Activated CD4-positive, alpha-beta T cell treated with anti-CD3 and anti-CD28 coated beads, Interleukin-2, amount 10 ng/mL, durations not matched to agents 7 days and 5 days (primary cell): ENCODE measurements at regions not wholly inside any gene's neighbourhood (a gene's known extent, or its start where the extent isn't known, plus 50 kb on each side); places are given as distances from the start of the nearest gene placed in this dataset.

Source experiments
- CTCF ChIA-PET: fragments of 350-600 bp; sonication (Branson Sonifier 250); formaldehyde crosslinking; loops from one replicate; lab custom pipeline; 2021; ENCODE audit warnings: antibody characterized with exemption; lab: Charles Lee
- POLR2A ChIA-PET: fragments of 350-600 bp; sonication (Branson Sonifier 250); formaldehyde crosslinking; loops from one replicate; lab custom pipeline; 2021; ENCODE audit warnings: antibody characterized with exemption; lab: Charles Lee
- DNase-seq: peaks from one replicate; pipeline ENCODE4 v3.0.0-alpha.2; 2020
- H3K27ac Mint-ChIP-seq: one replicate; pipeline ENCODE4 v1.8.0; 2021; ENCODE audit warnings: mild to moderate bottlenecking, moderate library complexity, mixed read lengths
- H3K27me3 Mint-ChIP-seq: one replicate; pipeline ENCODE4 v1.8.0; 2021; ENCODE audit warnings: mixed read lengths
- H3K36me3 Mint-ChIP-seq: one replicate; pipeline ENCODE4 v1.8.0; 2021; ENCODE audit warnings: low read depth, mixed read lengths
- H3K4me1 Mint-ChIP-seq: one replicate; pipeline ENCODE4 v1.8.0; 2021; ENCODE audit warnings: mixed read lengths
- H3K4me3 Mint-ChIP-seq: one replicate; pipeline ENCODE4 v1.8.0; 2021; ENCODE audit warnings: mild to moderate bottlenecking, moderate library complexity, mixed read lengths
- H3K9me3 Mint-ChIP-seq: one replicate; pipeline ENCODE4 v1.8.0; 2021; ENCODE audit warnings: mixed read lengths

DNA sequence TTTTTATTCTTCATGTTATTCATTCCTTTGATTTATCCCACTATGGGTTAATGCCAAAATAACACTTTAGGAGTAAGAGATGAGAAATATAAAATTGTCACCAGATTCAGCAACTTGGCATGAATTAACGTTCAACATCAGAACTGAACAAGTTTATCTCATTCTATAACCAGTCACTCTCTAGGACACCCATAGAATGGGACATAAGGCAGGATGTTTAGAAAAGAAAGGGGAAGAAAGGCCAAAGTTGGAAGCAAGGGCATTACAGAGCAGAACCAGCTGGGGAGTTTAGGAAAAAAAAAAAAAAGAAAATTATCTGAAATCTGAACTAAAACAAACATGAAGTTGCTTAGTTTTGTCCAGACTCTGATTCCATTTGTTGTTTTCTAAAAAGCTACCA lies 211.0 kb downstream of the PMAIP1 start:
- no peak overlapping the region for H3K27ac Mint-ChIP-seq
- H3K36me3 Mint-ChIP-seq: no peaks in the 10 kb centered on the region
- H3K27me3 Mint-ChIP-seq: no peaks in the 10 kb centered on the region
- POLR2A ChIA-PET: no interaction called here
- no peak for DNase-seq
- H3K4me3 Mint-ChIP-seq: no peak overlapping the region
- no peaks in the 10 kb centered on the region for H3K9me3 Mint-ChIP-seq
- H3K4me1 Mint-ChIP-seq: no peaks in the 10 kb centered on the region
- CTCF ChIA-PET: no interaction called here

DNA sequence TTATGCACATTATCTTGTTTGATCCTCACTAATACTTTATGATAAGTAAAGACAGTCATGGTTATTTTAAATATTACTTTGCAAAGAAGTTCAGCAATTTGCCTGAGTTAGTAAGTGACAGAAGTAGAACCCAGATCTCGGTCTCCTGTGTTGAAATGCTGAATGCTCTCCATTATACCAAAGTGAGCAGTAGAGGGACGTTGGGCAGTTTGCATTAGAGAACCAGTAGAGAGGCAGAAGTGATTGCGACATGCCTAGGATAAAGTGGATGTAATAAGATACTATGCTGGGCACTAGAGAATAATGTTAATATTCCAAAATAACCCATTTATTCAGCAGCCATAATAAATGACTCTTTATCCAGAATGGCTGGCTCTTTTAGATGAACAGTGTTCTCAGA lies 201.0 kb downstream of the PMAIP1 start:
- Mint-ChIP-seq H3K27me3 (no peaks in the 10 kb centered on the region), H3K4me3 (no peak overlapping the region), H3K27ac (no peak overlapping the region), H3K4me1 (no peaks in the 10 kb centered on the region), H3K9me3 (no peaks in the 10 kb centered on the region), H3K36me3 (no peaks in the 10 kb centered on the region)
- CTCF ChIA-PET: no interaction called here
- POLR2A ChIA-PET: no interaction called here
- no peak for DNase-seq

DNA sequence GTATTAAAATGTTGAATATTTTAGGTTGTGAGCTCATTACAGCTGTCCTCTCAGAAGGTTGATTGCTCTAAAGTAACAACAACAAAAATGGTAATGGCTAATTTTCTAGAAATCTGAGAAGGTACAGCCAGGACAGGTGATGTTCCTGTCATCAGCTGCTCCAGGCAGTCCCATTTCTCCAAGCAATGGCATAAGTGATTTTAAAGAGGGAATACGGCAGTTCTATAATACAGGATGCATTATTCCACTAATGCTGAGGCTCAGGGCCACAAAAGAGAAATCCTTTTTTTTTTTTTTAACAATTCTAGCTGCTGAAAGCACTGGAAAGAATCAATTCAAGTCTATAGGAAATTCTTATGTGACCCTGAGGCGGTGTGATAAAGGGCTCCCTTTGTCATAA lies 199.9 kb downstream of the PMAIP1 start:
- DNase-seq: no peak
- ChIA-PET CTCF (no interaction called here), POLR2A (no interaction called here)
- Mint-ChIP-seq H3K27ac (no peak overlapping the region), H3K4me1 (no peaks in the 10 kb centered on the region), H3K4me3 (no peak overlapping the region), H3K36me3 (no peaks in the 10 kb centered on the region), H3K27me3 (no peaks in the 10 kb centered on the region), H3K9me3 (no peaks in the 10 kb centered on the region)

DNA sequence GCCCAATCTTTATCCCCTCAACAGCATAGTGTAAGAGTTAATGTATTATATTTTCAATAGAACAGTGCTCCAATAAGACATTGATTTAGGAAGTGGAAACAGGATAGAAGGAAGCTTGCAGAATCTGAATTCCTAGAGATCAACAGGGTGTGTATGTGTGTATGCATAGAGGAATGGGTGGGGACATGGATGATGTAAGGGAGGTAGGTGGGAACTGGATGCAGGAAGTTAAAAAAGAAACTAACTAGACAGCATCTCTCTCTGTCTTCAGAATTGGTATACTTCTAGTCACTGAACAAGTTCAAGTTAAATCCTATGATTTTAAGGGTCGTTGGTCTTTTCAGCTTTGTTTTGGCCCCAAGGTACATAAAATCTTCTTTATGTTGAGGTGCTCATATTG lies 196.6 kb downstream of the PMAIP1 start:
- Mint-ChIP-seq H3K4me3 (no peak overlapping the region), H3K27me3 (no peaks in the 10 kb centered on the region), H3K36me3 (no peaks in the 10 kb centered on the region), H3K9me3 (no peaks in the 10 kb centered on the region), H3K4me1 (no peaks in the 10 kb centered on the region), H3K27ac (no peak overlapping the region)
- POLR2A ChIA-PET: no interaction called here
- CTCF ChIA-PET: no interaction called here
- DNase-seq: no peak

DNA sequence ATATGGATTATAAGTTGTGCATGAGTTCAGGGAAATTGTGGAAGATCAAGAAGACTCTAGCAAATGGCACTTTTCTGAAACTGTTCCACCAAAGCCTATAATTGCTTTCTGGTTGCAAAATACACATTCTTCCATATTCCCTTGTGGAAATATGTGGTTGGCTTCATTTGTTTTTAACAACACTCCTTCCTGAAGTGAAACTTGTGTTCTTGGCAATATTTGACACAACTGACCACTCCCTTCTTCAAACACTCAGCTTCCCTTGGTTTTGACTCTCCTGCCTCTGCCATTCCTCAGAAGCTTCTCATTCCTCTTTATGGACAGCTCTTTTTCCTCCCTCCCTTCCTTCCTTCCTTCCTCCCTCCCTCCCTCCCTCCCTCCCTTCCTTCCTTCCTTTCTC lies 192.3 kb downstream of the PMAIP1 start:
- Mint-ChIP-seq H3K4me3 (no peak overlapping the region), H3K27ac (no peak overlapping the region), H3K9me3 (no peaks in the 10 kb centered on the region), H3K4me1 (no peaks in the 10 kb centered on the region), H3K36me3 (no peaks in the 10 kb centered on the region), H3K27me3 (peaks cover 4% of the 10 kb centered on the region)
- CTCF ChIA-PET: no interaction called here
- DNase-seq: no peak
- POLR2A ChIA-PET: no interaction called here

DNA sequence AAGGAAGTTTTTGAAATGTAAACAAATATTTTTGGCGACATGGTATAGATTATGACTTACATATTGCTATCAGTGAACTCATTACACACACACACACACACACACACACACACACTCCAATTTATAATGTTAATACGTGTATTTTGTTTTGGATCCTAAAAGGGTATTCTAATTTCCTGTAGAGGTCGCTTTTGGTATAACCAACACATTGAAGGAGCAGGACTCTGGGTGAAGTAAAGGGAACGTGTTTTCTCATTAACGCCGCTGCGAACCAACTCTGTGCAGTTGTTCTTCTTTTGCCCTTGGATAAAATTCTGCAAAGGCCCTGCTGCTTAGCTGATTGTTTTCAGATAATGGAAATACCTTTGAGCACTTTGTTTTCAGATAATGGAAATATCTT lies 190.4 kb downstream of the PMAIP1 start:
- no peaks in the 10 kb centered on the region for H3K36me3 Mint-ChIP-seq

DNA sequence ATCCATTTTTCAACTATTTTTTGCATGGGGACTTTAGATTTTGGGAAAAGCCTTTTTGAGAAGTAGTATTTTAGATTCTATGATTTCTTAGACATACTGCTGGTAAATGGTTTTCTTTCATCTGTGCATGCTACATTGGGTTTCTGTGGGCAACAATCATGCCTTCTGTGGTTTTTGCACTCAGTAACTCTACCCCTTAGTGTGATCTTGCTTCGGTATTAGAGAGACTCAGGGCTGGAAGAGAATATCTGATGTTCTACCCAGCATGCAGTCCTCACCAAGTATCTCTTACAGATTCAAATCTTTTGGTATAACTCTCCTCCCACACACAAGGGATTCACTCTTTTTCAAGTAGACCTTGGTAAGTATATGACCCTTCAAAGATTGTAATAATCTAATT lies 183.0 kb downstream of the PMAIP1 start:
- Mint-ChIP-seq H3K27ac (no peak overlapping the region), H3K4me1 (no peaks in the 10 kb centered on the region), H3K4me3 (no peak overlapping the region), H3K27me3 (no peaks in the 10 kb centered on the region), H3K36me3 (no peaks in the 10 kb centered on the region), H3K9me3 (no peaks in the 10 kb centered on the region)
- no peak for DNase-seq
- CTCF ChIA-PET: no interaction called here
- POLR2A ChIA-PET: no interaction called here

More for the DNA sequence above, 190.4 kb downstream of the PMAIP1 start:
- Mint-ChIP-seq H3K27ac (no peak overlapping the region), H3K9me3 (no peaks in the 10 kb centered on the region), H3K27me3 (peaks cover 4% of the 10 kb centered on the region), H3K4me1 (no peaks in the 10 kb centered on the region), H3K4me3 (no peak overlapping the region)
- POLR2A ChIA-PET: no interaction called here
- CTCF ChIA-PET: no interaction called here
- DNase-seq: no peak

DNA sequence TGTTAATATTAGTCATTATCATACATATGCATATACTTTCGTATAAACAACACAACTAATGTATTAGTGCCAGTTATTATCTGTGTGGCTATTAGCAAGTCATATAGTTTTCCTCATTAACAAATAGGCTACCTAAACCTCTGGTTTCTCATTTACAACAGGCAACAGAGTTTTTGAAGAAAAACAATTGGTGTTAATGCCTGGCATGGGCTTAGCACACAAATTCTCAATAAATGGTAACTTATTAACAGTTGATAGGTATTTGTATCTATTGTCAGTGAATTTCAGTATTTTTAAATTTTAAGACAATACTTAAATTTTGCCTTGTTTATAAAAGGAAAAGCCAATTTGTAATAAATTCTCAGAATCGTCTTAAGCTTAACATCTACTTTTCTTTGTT lies 182.5 kb downstream of the PMAIP1 start:
- Mint-ChIP-seq H3K27ac (no peak overlapping the region), H3K4me3 (no peak overlapping the region), H3K4me1 (no peaks in the 10 kb centered on the region), H3K36me3 (no peaks in the 10 kb centered on the region), H3K27me3 (no peaks in the 10 kb centered on the region), H3K9me3 (no peaks in the 10 kb centered on the region)
- POLR2A ChIA-PET: no interaction called here
- no peak for DNase-seq
- CTCF ChIA-PET: no interaction called here

DNA sequence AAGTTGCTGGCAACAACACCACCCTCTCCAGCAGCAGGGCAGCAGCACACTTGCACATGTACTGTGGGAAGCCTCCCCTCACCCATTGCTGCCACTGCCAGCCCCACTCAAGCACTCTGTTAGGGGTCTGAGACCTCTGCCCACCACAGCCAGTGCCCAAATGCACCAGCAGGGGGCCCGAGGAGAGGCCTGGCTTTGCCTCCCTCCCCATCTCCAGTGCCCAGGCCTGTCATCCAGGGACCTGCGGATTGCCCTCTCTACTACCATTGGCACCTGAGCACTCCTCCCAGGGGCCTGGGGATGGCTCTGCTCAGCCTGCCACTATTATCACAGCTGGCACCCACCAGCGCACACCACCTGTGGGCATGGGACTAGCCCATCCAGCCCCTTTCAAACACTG lies 175.7 kb downstream of the PMAIP1 start:
- no peaks in the 10 kb centered on the region for H3K4me1 Mint-ChIP-seq
- peaks cover 3% of the 10 kb centered on the region for H3K9me3 Mint-ChIP-seq
- no peak for DNase-seq
- no peak overlapping the region for H3K27ac Mint-ChIP-seq
- ChIA-PET CTCF (interaction anchor here (0.7 kb wide), 1 partner anchor 609 kb away, joined by 3 read pairs; no protein-coding TSS in a partner anchor), POLR2A (no interaction called here)
- H3K4me3 Mint-ChIP-seq: no peak overlapping the region
- H3K27me3 Mint-ChIP-seq: no peaks in the 10 kb centered on the region
- no peaks in the 10 kb centered on the region for H3K36me3 Mint-ChIP-seq

DNA sequence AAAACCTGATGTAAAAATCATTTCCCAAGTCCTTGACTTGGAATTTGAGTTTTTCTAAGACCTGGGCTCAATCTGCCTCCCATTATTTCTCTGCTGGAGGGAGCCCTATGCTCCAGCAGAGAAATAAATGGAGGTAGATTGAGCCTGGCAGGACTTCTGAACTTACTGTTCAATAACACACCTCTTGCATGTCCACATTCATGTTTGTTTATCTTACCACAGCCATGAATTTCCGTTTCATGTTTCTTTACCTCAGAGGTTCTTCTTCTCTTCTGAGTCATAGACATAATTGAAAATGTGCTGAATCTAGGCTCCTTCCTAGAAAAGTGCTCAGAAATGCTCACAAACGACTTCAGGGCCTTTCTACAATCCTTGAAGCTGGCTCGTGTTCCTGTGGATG lies 170.8 kb downstream of the PMAIP1 start:
- Mint-ChIP-seq H3K9me3 (no peaks in the 10 kb centered on the region), H3K4me1 (no peaks in the 10 kb centered on the region), H3K4me3 (no peak overlapping the region), H3K27me3 (no peaks in the 10 kb centered on the region), H3K36me3 (no peaks in the 10 kb centered on the region), H3K27ac (no peak overlapping the region)
- ChIA-PET CTCF (no interaction called here), POLR2A (no interaction called here)
- no peak for DNase-seq

DNA sequence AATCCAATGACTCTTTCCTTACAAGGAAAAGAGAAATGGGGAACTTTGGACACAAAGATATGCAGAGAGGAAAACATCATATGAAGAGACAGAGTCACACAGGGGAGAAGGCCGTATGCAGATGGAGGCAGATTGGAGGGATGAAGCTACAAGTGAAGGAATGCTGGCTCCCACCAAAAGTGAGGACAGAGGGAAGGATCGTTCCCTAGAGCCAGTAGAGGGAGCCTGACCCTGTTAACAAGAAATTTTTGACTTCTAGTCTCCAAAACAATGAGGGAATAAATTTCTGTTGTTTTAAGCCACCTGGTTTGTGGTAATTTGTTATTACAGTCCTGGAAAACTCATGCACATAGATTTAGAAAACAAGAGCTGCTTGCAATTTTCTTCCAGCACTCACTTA lies 169.3 kb downstream of the PMAIP1 start:
- no peaks in the 10 kb centered on the region for H3K9me3 Mint-ChIP-seq
- H3K27ac Mint-ChIP-seq: no peak overlapping the region
- ChIA-PET POLR2A (no interaction called here), CTCF (no interaction called here)
- H3K4me3 Mint-ChIP-seq: no peak overlapping the region
- H3K27me3 Mint-ChIP-seq: no peaks in the 10 kb centered on the region
- H3K36me3 Mint-ChIP-seq: no peaks in the 10 kb centered on the region
- no peaks in the 10 kb centered on the region for H3K4me1 Mint-ChIP-seq
- no peak for DNase-seq

DNA sequence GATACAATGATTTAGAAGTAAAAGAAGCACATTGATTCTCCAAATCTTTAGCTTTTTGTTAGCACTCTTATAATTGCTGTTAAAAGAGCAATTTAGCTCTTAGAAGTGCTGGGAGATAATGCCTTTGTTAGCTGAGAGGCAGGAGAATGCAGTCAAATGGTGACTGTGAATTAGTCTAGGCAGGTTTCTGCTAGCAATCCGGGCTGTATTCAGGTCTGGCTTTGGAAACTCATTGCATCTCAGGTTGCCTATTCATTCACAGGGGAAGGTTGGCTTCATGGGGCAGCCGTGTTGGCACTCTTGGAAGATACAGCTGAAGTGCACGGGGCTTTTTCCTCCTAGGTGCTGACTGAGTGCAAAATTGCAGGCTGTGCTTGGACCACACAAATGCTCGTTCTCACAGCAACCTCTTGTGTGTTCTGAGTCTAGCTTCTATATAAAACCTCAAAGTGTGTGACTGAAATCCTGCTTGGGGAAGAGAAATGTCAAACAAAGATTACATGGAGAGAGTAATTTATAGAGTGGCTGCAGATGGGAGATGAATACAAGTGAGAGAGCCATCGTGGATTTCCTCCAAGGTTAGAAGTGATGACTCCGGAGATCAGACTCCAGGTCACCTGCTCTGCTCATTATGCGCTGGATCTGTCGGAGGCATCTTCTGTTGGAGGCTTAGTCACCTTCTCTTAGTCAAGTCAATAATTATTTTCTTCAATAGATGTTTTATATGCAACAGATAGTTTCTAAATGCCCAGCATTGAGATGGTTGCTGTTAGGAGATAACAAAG lies 167.8 kb downstream of the PMAIP1 start:
- Mint-ChIP-seq H3K27ac (no peak overlapping the region), H3K4me1 (no peaks in the 10 kb centered on the region), H3K4me3 (no peak overlapping the region), H3K36me3 (no peaks in the 10 kb centered on the region), H3K9me3 (no peaks in the 10 kb centered on the region), H3K27me3 (no peaks in the 10 kb centered on the region)
- POLR2A ChIA-PET: no interaction called here
- DNase-seq: no peak
- CTCF ChIA-PET: no interaction called here

DNA sequence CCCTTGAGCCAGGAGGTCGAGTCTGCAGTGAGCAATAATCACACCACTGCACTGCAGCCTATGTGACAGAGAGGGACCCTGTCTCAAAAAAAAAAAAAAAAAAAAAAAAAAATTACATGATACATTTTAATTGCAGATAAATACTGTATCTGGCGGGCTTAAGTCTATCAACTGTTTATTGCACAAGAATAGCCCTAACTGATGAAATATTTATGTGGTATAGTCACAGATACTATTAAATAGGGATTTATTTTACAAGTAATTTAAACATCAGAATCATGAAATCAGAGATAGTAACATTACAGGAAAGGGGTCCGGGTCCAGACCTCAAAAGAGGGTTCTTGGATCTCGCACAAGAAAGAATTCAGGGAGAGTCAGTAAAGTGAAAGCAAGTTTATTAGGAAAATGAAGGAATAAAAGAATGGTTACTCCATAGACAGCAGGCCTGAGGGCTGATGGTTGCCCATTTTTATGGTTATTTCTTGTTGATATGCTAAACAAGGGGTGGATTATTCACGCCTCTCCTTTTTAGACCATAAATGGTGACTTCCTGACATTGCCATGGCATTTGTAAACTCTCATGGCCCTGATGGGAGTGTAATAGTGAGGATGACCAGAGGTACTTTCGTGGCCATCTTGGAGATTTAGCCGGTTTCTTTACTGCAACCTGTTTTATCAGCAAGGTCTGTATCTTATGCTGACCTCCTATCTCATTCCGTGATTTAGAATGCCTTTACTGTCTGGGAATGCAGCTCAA lies 166.6 kb downstream of the PMAIP1 start:
- H3K36me3 Mint-ChIP-seq: no peaks in the 10 kb centered on the region

More for the DNA sequence above, 166.6 kb downstream of the PMAIP1 start:
- CTCF ChIA-PET: no interaction called here
- no peak overlapping the region for H3K27ac Mint-ChIP-seq
- DNase-seq: no peak
- no peaks in the 10 kb centered on the region for H3K27me3 Mint-ChIP-seq
- POLR2A ChIA-PET: no interaction called here
- H3K4me3 Mint-ChIP-seq: no peak overlapping the region
- H3K9me3 Mint-ChIP-seq: no peaks in the 10 kb centered on the region
- no peaks in the 10 kb centered on the region for H3K4me1 Mint-ChIP-seq
